CD8-positive, alpha-beta memory T cell (primary cell): ENCODE measurements at regions not wholly inside any gene's neighbourhood (a gene's known extent, or its start where the extent isn't known, plus 50 kb on each side); places are given as distances from the start of the nearest gene placed in this dataset.

Experiments
- CTCF ChIA-PET: fragments of 350-600 bp; sonication (Branson Sonifier 250); formaldehyde crosslinking; loops from one replicate; lab custom pipeline; 2021; ENCODE audit warnings: antibody characterized with exemption; lab: Charles Lee
- POLR2A ChIA-PET: fragments of 350-600 bp; sonication (Branson Sonifier 250); formaldehyde crosslinking; loops from one replicate; lab custom pipeline; 2021; ENCODE audit warnings: antibody characterized with exemption; lab: Charles Lee
- DNase-seq, 5 donors: peaks; one replicate each; pipeline versions ENCODE4 v3.0.0 to v3.0.0-alpha.2; 2020 to 2022; ENCODE audit warnings: mixed read lengths in 1 of 5
- H3K27ac ChIP-seq: one replicate; pipeline ENCODE4 v1.7.0; 2013; ENCODE audit warnings: low read depth, mild to moderate bottlenecking, low read length, moderate library complexity
- H3K27me3 ChIP-seq: 2 replicates; pipeline ENCODE4 v1.7.0; 2013; ENCODE audit warnings: low read length, mild to moderate bottlenecking; ENCODE audit not compliant: insufficient read depth, poor library complexity, severe bottlenecking
- H3K36me3 ChIP-seq: 2 replicates; pipeline ENCODE4 v1.7.0; 2013; ENCODE audit warnings: mild to moderate bottlenecking, low read length, moderate library complexity; ENCODE audit not compliant: insufficient read depth
- H3K4me1 ChIP-seq: 2 replicates; pipeline ENCODE4 v1.7.0; 2013; ENCODE audit warnings: mild to moderate bottlenecking, low read length, moderate library complexity; ENCODE audit not compliant: insufficient read depth
- H3K4me3 ChIP-seq: 2 replicates; pipeline ENCODE4 v1.7.0; 2013; ENCODE audit warnings: mild to moderate bottlenecking, low read length
- H3K9me3 ChIP-seq: 2 replicates; pipeline ENCODE4 v1.7.0; 2013; ENCODE audit warnings: mild to moderate bottlenecking, low read length
- H3K27ac Mint-ChIP-seq, 8 donors: one replicate each; pipeline ENCODE4 v1.8.0; 2020 to 2021; ENCODE audit warnings: mixed read lengths in 8 of 8, mild to moderate bottlenecking in 6 of 8, inconsistent platforms in 3 of 8, moderate library complexity in 3 of 8
- H3K27me3 Mint-ChIP-seq, 2 donors: one replicate each; pipeline ENCODE4 v1.8.0; 2020 to 2021; ENCODE audit warnings: mixed read lengths in 2 of 2, mild to moderate bottlenecking in 1 of 2, moderate library complexity in 1 of 2
- H3K36me3 Mint-ChIP-seq, 3 donors: one replicate each; pipeline ENCODE4 v1.8.0; 2020 to 2021; ENCODE audit warnings: mixed read lengths in 3 of 3, inconsistent platforms in 1 of 3, mild to moderate bottlenecking in 1 of 3
- H3K4me1 Mint-ChIP-seq, 3 donors: one replicate each; pipeline ENCODE4 v1.8.0; 2020 to 2021; ENCODE audit warnings: mixed read lengths in 3 of 3, inconsistent platforms in 1 of 3, mild to moderate bottlenecking in 1 of 3
- H3K4me3 Mint-ChIP-seq, 7 donors: one replicate each; pipeline ENCODE4 v1.8.0; 2020 to 2021; ENCODE audit warnings: mixed read lengths in 7 of 7, mild to moderate bottlenecking in 6 of 7, moderate library complexity in 4 of 7, inconsistent platforms in 2 of 7
- H3K9me3 Mint-ChIP-seq, 5 donors: one replicate each; pipeline ENCODE4 v1.8.0; 2020 to 2022; ENCODE audit warnings: mixed read lengths in 5 of 5, mild to moderate bottlenecking in 3 of 5, moderate library complexity in 2 of 5, inconsistent platforms in 1 of 5

- ChIA-PET CTCF (no interaction called here), POLR2A (no interaction called here)
- H3K4me1 Mint-ChIP-seq, result no peaks in the 10 kb centered on the region
- Histone ChIP-seq H3K4me1 (no peaks in the 10 kb centered on the region), H3K27ac (no peak overlapping the region), H3K36me3 (no peaks in the 10 kb centered on the region), H3K4me3 (no peak overlapping the region), H3K9me3 (no peaks in the 10 kb centered on the region), H3K27me3 (no peaks in the 10 kb centered on the region)
- H3K27me3 Mint-ChIP-seq, result peaks cover 6 to 9% of the 10 kb centered on the region in 2 donors
- H3K4me3 Mint-ChIP-seq, result no peak overlapping the region
- no peak overlapping the region for H3K27ac Mint-ChIP-seq
- H3K36me3 Mint-ChIP-seq, result no peaks in the 10 kb centered on the region
- DNase-seq, result no peak
- no peaks in the 10 kb centered on the region for H3K9me3 Mint-ChIP-seq
Measured at GRCh38 chr15:62498278-62498677, 333.2 kb upstream of the C2CD4B start.

GRCh38 chr15:62498712-62499111, 333.6 kb upstream of the C2CD4B start:
- H3K36me3 Mint-ChIP-seq, result no peaks in the 10 kb centered on the region
- no peak overlapping the region for H3K4me3 Mint-ChIP-seq
- DNase-seq, result no peak
- no peaks in the 10 kb centered on the region for H3K9me3 ChIP-seq
- peaks cover 6 to 9% of the 10 kb centered on the region in 2 donors for H3K27me3 Mint-ChIP-seq
- ChIA-PET POLR2A (no interaction called here), CTCF (no interaction called here)
- H3K9me3 Mint-ChIP-seq, result no peaks in the 10 kb centered on the region
- H3K36me3 ChIP-seq, result no peaks in the 10 kb centered on the region
- no peaks in the 10 kb centered on the region for H3K4me1 ChIP-seq
- no peaks in the 10 kb centered on the region for H3K27me3 ChIP-seq
- H3K4me1 Mint-ChIP-seq, result no peaks in the 10 kb centered on the region
- H3K27ac Mint-ChIP-seq, result no peak overlapping the region
- H3K4me3 ChIP-seq, result no peak overlapping the region
- H3K27ac ChIP-seq, result no peak overlapping the region

GRCh38 chr15:62500325-62500724, 335.2 kb upstream of the C2CD4B start:
- no peaks in the 10 kb centered on the region for H3K9me3 Mint-ChIP-seq
- H3K4me3 Mint-ChIP-seq, result no peak overlapping the region
- Histone ChIP-seq H3K9me3 (no peaks in the 10 kb centered on the region), H3K27me3 (no peaks in the 10 kb centered on the region), H3K27ac (no peak overlapping the region), H3K36me3 (no peaks in the 10 kb centered on the region), H3K4me3 (no peak overlapping the region), H3K4me1 (no peaks in the 10 kb centered on the region)
- no peaks in the 10 kb centered on the region for H3K36me3 Mint-ChIP-seq
- DNase-seq, result no peak
- H3K4me1 Mint-ChIP-seq, result no peaks in the 10 kb centered on the region
- ChIA-PET POLR2A (no interaction called here), CTCF (no interaction called here)
- H3K27me3 Mint-ChIP-seq, result peaks cover 9 to 11% of the 10 kb centered on the region in 2 donors
- no peak overlapping the region for H3K27ac Mint-ChIP-seq

- H3K4me1 ChIP-seq, result no peaks in the 10 kb centered on the region
- no peaks in the 10 kb centered on the region for H3K9me3 ChIP-seq
- H3K4me3 ChIP-seq, result no peak overlapping the region
- Mint-ChIP-seq H3K4me3 (no peak overlapping the region), H3K4me1 (no peaks in the 10 kb centered on the region), H3K27ac (no peak overlapping the region), H3K27me3 (peaks cover 9% of the 10 kb centered on the region in 2 donors), H3K36me3 (no peaks in the 10 kb centered on the region), H3K9me3 (no peaks in the 10 kb centered on the region)
- ChIA-PET CTCF (no interaction called here), POLR2A (no interaction called here)
- no peaks in the 10 kb centered on the region for H3K27me3 ChIP-seq
- no peak for DNase-seq
- H3K27ac ChIP-seq, result no peak overlapping the region
- H3K36me3 ChIP-seq, result no peaks in the 10 kb centered on the region
Measured at GRCh38 chr15:62502451-62502850, 337.4 kb upstream of the C2CD4B start.

- Mint-ChIP-seq H3K36me3 (no peaks in the 10 kb centered on the region), H3K27ac (no peak overlapping the region), H3K4me3 (no peak overlapping the region), H3K9me3 (no peaks in the 10 kb centered on the region), H3K27me3 (peaks cover 9 to 14% of the 10 kb centered on the region in 2 donors), H3K4me1 (no peaks in the 10 kb centered on the region)
- no peak for DNase-seq
- Histone ChIP-seq H3K4me3 (no peak overlapping the region), H3K4me1 (no peaks in the 10 kb centered on the region), H3K27ac (no peak overlapping the region), H3K36me3 (no peaks in the 10 kb centered on the region), H3K27me3 (no peaks in the 10 kb centered on the region), H3K9me3 (no peaks in the 10 kb centered on the region)
- POLR2A ChIA-PET, result no interaction called here
- CTCF ChIA-PET, result no interaction called here
Measured at GRCh38 chr15:62503451-62503850, 338.4 kb upstream of the C2CD4B start.

- H3K27me3 Mint-ChIP-seq, result peaks cover 5 to 20% of the 10 kb centered on the region in 2 donors
- CTCF ChIA-PET, result no interaction called here
Measured at GRCh38 chr15:62505762-62506161, 340.7 kb upstream of the C2CD4B start.

GRCh38 chr15:62506217-62506805, 341.2 kb upstream of the C2CD4B start:
- no peaks in the 10 kb centered on the region for H3K27me3 ChIP-seq
- H3K27me3 Mint-ChIP-seq, result peaks cover 5 to 25% of the 10 kb centered on the region in 2 donors
- no peaks in the 10 kb centered on the region for H3K9me3 ChIP-seq
- no peak overlapping the region for H3K4me3 Mint-ChIP-seq
- no peaks in the 10 kb centered on the region for H3K36me3 ChIP-seq
- H3K9me3 Mint-ChIP-seq, result no peaks in the 10 kb centered on the region
- H3K27ac ChIP-seq, result no peak overlapping the region
- CTCF ChIA-PET, result no interaction called here
- no peak for DNase-seq
- POLR2A ChIA-PET, result no interaction called here
- H3K27ac Mint-ChIP-seq, result no peak overlapping the region
- H3K36me3 Mint-ChIP-seq, result no peaks in the 10 kb centered on the region
- no peak overlapping the region for H3K4me3 ChIP-seq
- H3K4me1 ChIP-seq, result no peaks in the 10 kb centered on the region
- no peaks in the 10 kb centered on the region for H3K4me1 Mint-ChIP-seq

More at GRCh38 chr15:62505762-62506161, 340.7 kb upstream of the C2CD4B start:
- Histone ChIP-seq H3K36me3 (no peaks in the 10 kb centered on the region), H3K4me1 (no peaks in the 10 kb centered on the region), H3K4me3 (no peak overlapping the region), H3K27me3 (no peaks in the 10 kb centered on the region), H3K9me3 (no peaks in the 10 kb centered on the region), H3K27ac (no peak overlapping the region)
- Mint-ChIP-seq H3K9me3 (no peaks in the 10 kb centered on the region), H3K36me3 (no peaks in the 10 kb centered on the region), H3K4me1 (no peaks in the 10 kb centered on the region), H3K4me3 (no peak overlapping the region), H3K27ac (no peak overlapping the region)
- POLR2A ChIA-PET, result no interaction called here
- no peak for DNase-seq

GRCh38 chr15:62509395-62509958, 344.4 kb upstream of the C2CD4B start:
- Histone ChIP-seq H3K9me3 (no peaks in the 10 kb centered on the region), H3K27ac (no peak overlapping the region), H3K27me3 (no peaks in the 10 kb centered on the region), H3K4me1 (no peaks in the 10 kb centered on the region), H3K36me3 (no peaks in the 10 kb centered on the region), H3K4me3 (no peak overlapping the region)
- no peaks in the 10 kb centered on the region for H3K9me3 Mint-ChIP-seq
- no peak overlapping the region for H3K4me3 Mint-ChIP-seq
- no peaks in the 10 kb centered on the region for H3K36me3 Mint-ChIP-seq
- H3K27me3 Mint-ChIP-seq, result peaks cover 10 to 39% of the 10 kb centered on the region in 2 donors
- H3K27ac Mint-ChIP-seq, result no peak overlapping the region
- no peak for DNase-seq
- H3K4me1 Mint-ChIP-seq, result no peaks in the 10 kb centered on the region
- CTCF ChIA-PET, result no interaction called here
- POLR2A ChIA-PET, result no interaction called here
